ENCODE measurements at regions not wholly inside any gene's neighbourhood (a gene's known extent, or its start where the extent isn't known, plus 50 kb on each side); places are given as distances from the start of the nearest gene placed in this dataset.

- ATAC-seq (no peak), FAIRE-seq (no peak)
- TF ChIP-seq RELB (IDR thresholded peaks at IDR 0.05; ENCODE audit: low read depth) = no peak
- TF ChIP-seq REST (IDR thresholded peaks at IDR 0.05; ENCODE audit: low read depth, low read length) = no peak
- no peak for TF ChIP-seq SPI1 (IDR thresholded peaks at IDR 0.05; ENCODE audit: borderline replicate concordance, insufficient read depth, low read depth, low read length)
- TF ChIP-seq E4F1 (IDR thresholded peaks at IDR 0.05; ENCODE audit: borderline replicate concordance, partially characterized antibody) = no peak
- TF ChIP-seq RAD51 (IDR thresholded peaks at IDR 0.05) = no peak
- TF ChIP-seq DPF2 (IDR thresholded peaks at IDR 0.05) = no peak
- no peak for TF ChIP-seq NKRF (conservative IDR thresholded peaks at IDR 0.05)
- no peak for TF ChIP-seq NFIC (IDR thresholded peaks at IDR 0.05; ENCODE audit: low read depth, low read length)
- no peak for TF ChIP-seq HCFC1 (IDR thresholded peaks at IDR 0.05; ENCODE audit: low read length)
- TF ChIP-seq KAT2A (conservative IDR thresholded peaks at IDR 0.05; ENCODE audit: control insufficient read depth, low read depth, low read length) = no peak
- no peak for TF ChIP-seq E2F8 (IDR thresholded peaks at IDR 0.05; ENCODE audit: low read depth, partially characterized antibody)
Measured at GRCh38 chr1:82823876-82824275, 1023.1 kb downstream of the ADGRL2 start.

More at GRCh38 chr1:82823876-82824275, 1023.1 kb downstream of the ADGRL2 start:
- intact Hi-C loops (cut with micrococcal nuclease; ENCODE audit: unreplicated experiment) = no loop called here
- Histone ChIP-seq H3K9me3 (replicated peaks; ENCODE audit: control insufficient read depth, insufficient read depth, low read length) (no peaks in the 10 kb centered on the region), H4K20me1 (ENCODE audit: control insufficient read depth, insufficient read depth) (no peaks in the 10 kb centered on the region), H3K27ac (ENCODE audit: control insufficient read depth, insufficient read depth) (no peak overlapping the region), H3K27me3 (replicated peaks in 1 of 2; ENCODE audit: control insufficient read depth in 2 of 2, insufficient read depth in 2 of 2, low read length in 1 of 2) (no peaks in the 10 kb centered on the region), H3K9ac (ENCODE audit: control insufficient read depth, insufficient read depth, low read length) (no peak overlapping the region), H3K4me3 (no peak overlapping the region), H3K4me2 (ENCODE audit: control insufficient read depth, insufficient read depth) (no peak overlapping the region), H3K36me3 (ENCODE audit: control insufficient read depth in 2 of 2, insufficient read depth in 2 of 2, low read length in 1 of 2) (no peaks in the 10 kb centered on the region), H3K79me2 (ENCODE audit: control insufficient read depth, insufficient read depth, low read length) (no peaks in the 10 kb centered on the region), H2AFZ (ENCODE audit: control insufficient read depth, low read depth, low read length) (no peak overlapping the region), H3K4me1 (ENCODE audit: control insufficient read depth, insufficient read depth, low read length) (no peaks in the 10 kb centered on the region)
- POLR2A ChIA-PET = interaction anchor here (0.6 kb wide), 1 partner anchor 1216 kb away, joined by 6 read pairs; no protein-coding TSS in a partner anchor
- BruUV-seq (replicated peaks) = no TSS peak
- WGBS (ENCODE audit: insufficient coverage, insufficient replicate concordance, low lambda C conversion rate, missing lambda C conversion rate) = 88% methylated on average over 2 of the region's 3 CpGs
- no peak for DNase-seq (ENCODE audit: low read depth, low spot score)
- SMC1A ChIA-PET (ENCODE audit: uncharacterized antibody, unreplicated experiment) = interaction anchor here (0.7 kb wide), 1 partner anchor 14 kb away, joined by 3 read pairs; no protein-coding TSS in a partner anchor
- RAD21 ChIA-PET (ENCODE audit: unreplicated experiment) = no interaction called here
- CTCF ChIA-PET = interaction anchor here (1.3 kb wide), 1 partner anchor 15 kb away, joined by 3 read pairs; no protein-coding TSS in a partner anchor
- in situ Hi-C loops (cut with MboI) = no loop called here
